ENCODE measurements at regions not wholly inside any gene's neighbourhood (a gene's known extent, or its start where the extent isn't known, plus 50 kb on each side); places are given as distances from the start of the nearest gene placed in this dataset.

- Histone ChIP-seq H3K9ac (ENCODE audit: low read length) (no peak overlapping the region), H2AFZ (ENCODE audit: insufficient read depth, low read length, poor library complexity) (no peak overlapping the region), H3K27ac (ENCODE audit: low read depth, low read length) (no peak overlapping the region), H4K8ac (ENCODE audit: low read depth, low read length) (no peak overlapping the region), H2BK120ac (ENCODE audit: insufficient read depth, low read length, poor library complexity) (no peak overlapping the region), H3K27me3 (ENCODE audit: insufficient read depth, low read length) (no peaks in the 10 kb centered on the region), H2BK5ac (ENCODE audit: low read depth, low read length, poor library complexity) (no peak overlapping the region), H4K91ac (ENCODE audit: low read depth, low read length) (no peak overlapping the region), H3K4ac (ENCODE audit: low read depth, low read length) (no peak overlapping the region), H4K12ac (ENCODE audit: low read depth, low read length) (no peak overlapping the region), H3K36me3 (ENCODE audit: control insufficient read depth in 1 of 2, insufficient read depth in 2 of 2, low read length in 2 of 2) (no peaks in the 10 kb centered on the region), H3K4me2 (ENCODE audit: low read length) (no peak overlapping the region), H2BK12ac (ENCODE audit: low read length) (no peak overlapping the region), H2AK5ac (ENCODE audit: low read length) (no peak overlapping the region), H3K79me2 (ENCODE audit: control insufficient read depth, insufficient read depth, low read length, poor library complexity) (no peaks in the 10 kb centered on the region), H3K14ac (ENCODE audit: low read length) (no peak overlapping the region), H3K4me3 (ENCODE audit: low read depth, low read length) (no peak overlapping the region), H3K79me1 (ENCODE audit: low read length) (no peaks in the 10 kb centered on the region), H3K4me1 (ENCODE audit: control insufficient read depth in 1 of 2, insufficient read depth in 2 of 2, low read length in 2 of 2) (no peaks in the 10 kb centered on the region), H3K18ac (ENCODE audit: low read length) (no peak overlapping the region), H3K23ac (ENCODE audit: low read length) (no peak overlapping the region), H3K9me3 (ENCODE audit: insufficient read depth, low read depth, low read length) (no peaks in the 10 kb centered on the region)
- no CpG with 5 or more reads among the region's 5 CpGs for WGBS (ENCODE audit: extremely low coverage, insufficient coverage, insufficient read length)
- DNase-seq, result no peak
These were observed 489.6 kb upstream of the RASGRP1 start for GRCh38 chr15:39054128-39054732.

- no CpG with 5 or more reads among the region's 1 CpG for WGBS (ENCODE audit: extremely low coverage, insufficient coverage, insufficient read length)
These were observed 491.7 kb upstream of the RASGRP1 start for GRCh38 chr15:39056357-39056756.

GRCh38 chr15:39058351-39059131, 493.9 kb upstream of the RASGRP1 start:
- no peak overlapping the region for H2BK120ac ChIP-seq (ENCODE audit: insufficient read depth, low read length, poor library complexity)
- H3K9ac ChIP-seq (ENCODE audit: low read length), result no peak overlapping the region
- H3K4ac ChIP-seq (ENCODE audit: low read depth, low read length), result no peak overlapping the region
- no peak overlapping the region for H3K23ac ChIP-seq (ENCODE audit: low read length)
- H2BK12ac ChIP-seq (ENCODE audit: low read length), result no peak overlapping the region
- no peak overlapping the region for H2AK5ac ChIP-seq (ENCODE audit: low read length)
- no peak overlapping the region for H4K8ac ChIP-seq (ENCODE audit: low read depth, low read length)
- H3K9me3 ChIP-seq (ENCODE audit: insufficient read depth, low read depth, low read length), result no peaks in the 10 kb centered on the region
- H2AFZ ChIP-seq (ENCODE audit: insufficient read depth, low read length, poor library complexity), result no peak overlapping the region
- H3K14ac ChIP-seq (ENCODE audit: low read length), result no peak overlapping the region
- H3K4me3 ChIP-seq (ENCODE audit: low read depth, low read length), result no peak overlapping the region
- no peaks in the 10 kb centered on the region for H3K4me1 ChIP-seq (ENCODE audit: control insufficient read depth in 1 of 2, insufficient read depth in 2 of 2, low read length in 2 of 2)
- no peak overlapping the region for H3K4me2 ChIP-seq (ENCODE audit: low read length)
- no peak overlapping the region for H4K12ac ChIP-seq (ENCODE audit: low read depth, low read length)
- WGBS (ENCODE audit: extremely low coverage, insufficient coverage, insufficient read length), result no CpG with 5 or more reads among the region's 6 CpGs
- no peak overlapping the region for H4K91ac ChIP-seq (ENCODE audit: low read depth, low read length)
- no peaks in the 10 kb centered on the region for H3K79me2 ChIP-seq (ENCODE audit: control insufficient read depth, insufficient read depth, low read length, poor library complexity)
- no peaks in the 10 kb centered on the region for H3K36me3 ChIP-seq (ENCODE audit: control insufficient read depth in 1 of 2, insufficient read depth in 2 of 2, low read length in 2 of 2)
- H3K18ac ChIP-seq (ENCODE audit: low read length), result no peak overlapping the region
- DNase-seq, result no peak
- no peak overlapping the region for H3K27ac ChIP-seq (ENCODE audit: low read depth, low read length)
- H3K79me1 ChIP-seq (ENCODE audit: low read length), result no peaks in the 10 kb centered on the region
- H3K27me3 ChIP-seq (ENCODE audit: insufficient read depth, low read length), result no peaks in the 10 kb centered on the region
- H2BK5ac ChIP-seq (ENCODE audit: low read depth, low read length, poor library complexity), result no peak overlapping the region

More at GRCh38 chr15:39056357-39056756, 491.7 kb upstream of the RASGRP1 start:
- H2BK5ac ChIP-seq (ENCODE audit: low read depth, low read length, poor library complexity), result no peak overlapping the region
- H4K12ac ChIP-seq (ENCODE audit: low read depth, low read length), result no peak overlapping the region
- no peak overlapping the region for H2BK12ac ChIP-seq (ENCODE audit: low read length)
- no peak overlapping the region for H2BK120ac ChIP-seq (ENCODE audit: insufficient read depth, low read length, poor library complexity)
- H3K27ac ChIP-seq (ENCODE audit: low read depth, low read length), result no peak overlapping the region
- no peak overlapping the region for H4K8ac ChIP-seq (ENCODE audit: low read depth, low read length)
- no peak overlapping the region for H3K9ac ChIP-seq (ENCODE audit: low read length)
- no peak overlapping the region for H3K4me2 ChIP-seq (ENCODE audit: low read length)
- no peak overlapping the region for H2AFZ ChIP-seq (ENCODE audit: insufficient read depth, low read length, poor library complexity)
- H3K4ac ChIP-seq (ENCODE audit: low read depth, low read length), result no peak overlapping the region
- H4K91ac ChIP-seq (ENCODE audit: low read depth, low read length), result no peak overlapping the region
- no peaks in the 10 kb centered on the region for H3K79me1 ChIP-seq (ENCODE audit: low read length)
- no peak overlapping the region for H3K4me3 ChIP-seq (ENCODE audit: low read depth, low read length)
- no peaks in the 10 kb centered on the region for H3K27me3 ChIP-seq (ENCODE audit: insufficient read depth, low read length)
- no peaks in the 10 kb centered on the region for H3K79me2 ChIP-seq (ENCODE audit: control insufficient read depth, insufficient read depth, low read length, poor library complexity)
- no peak overlapping the region for H3K23ac ChIP-seq (ENCODE audit: low read length)
- no peak overlapping the region for H2AK5ac ChIP-seq (ENCODE audit: low read length)
- no peak overlapping the region for H3K14ac ChIP-seq (ENCODE audit: low read length)
- no peaks in the 10 kb centered on the region for H3K36me3 ChIP-seq (ENCODE audit: control insufficient read depth in 1 of 2, insufficient read depth in 2 of 2, low read length in 2 of 2)
- DNase-seq, result peak in 1 of 2 donors; percentile 3
- no peaks in the 10 kb centered on the region for H3K4me1 ChIP-seq (ENCODE audit: control insufficient read depth in 1 of 2, insufficient read depth in 2 of 2, low read length in 2 of 2)
- H3K18ac ChIP-seq (ENCODE audit: low read length), result no peak overlapping the region
- no peaks in the 10 kb centered on the region for H3K9me3 ChIP-seq (ENCODE audit: insufficient read depth, low read depth, low read length)

- no CpG with 5 or more reads among the region's 4 CpGs for WGBS (ENCODE audit: extremely low coverage, insufficient coverage, insufficient read length)
These were observed 495.3 kb upstream of the RASGRP1 start for GRCh38 chr15:39059917-39060316.

More at GRCh38 chr15:39059917-39060316, 495.3 kb upstream of the RASGRP1 start:
- Histone ChIP-seq H3K79me2 (ENCODE audit: control insufficient read depth, insufficient read depth, low read length, poor library complexity) (no peaks in the 10 kb centered on the region), H4K91ac (ENCODE audit: low read depth, low read length) (no peak overlapping the region), H3K36me3 (ENCODE audit: control insufficient read depth in 1 of 2, insufficient read depth in 2 of 2, low read length in 2 of 2) (no peaks in the 10 kb centered on the region), H3K27ac (ENCODE audit: low read depth, low read length) (no peak overlapping the region), H3K79me1 (ENCODE audit: low read length) (no peaks in the 10 kb centered on the region), H2BK120ac (ENCODE audit: insufficient read depth, low read length, poor library complexity) (no peak overlapping the region), H2BK5ac (ENCODE audit: low read depth, low read length, poor library complexity) (no peak overlapping the region), H4K8ac (ENCODE audit: low read depth, low read length) (no peak overlapping the region), H3K4ac (ENCODE audit: low read depth, low read length) (no peak overlapping the region), H3K18ac (ENCODE audit: low read length) (no peak overlapping the region), H3K4me3 (ENCODE audit: low read depth, low read length) (no peak overlapping the region), H3K4me2 (ENCODE audit: low read length) (no peak overlapping the region), H2BK12ac (ENCODE audit: low read length) (no peak overlapping the region), H3K27me3 (ENCODE audit: insufficient read depth, low read length) (no peaks in the 10 kb centered on the region), H3K9ac (ENCODE audit: low read length) (no peak overlapping the region), H2AFZ (ENCODE audit: insufficient read depth, low read length, poor library complexity) (no peak overlapping the region), H3K23ac (ENCODE audit: low read length) (no peak overlapping the region), H2AK5ac (ENCODE audit: low read length) (no peak overlapping the region), H3K4me1 (ENCODE audit: control insufficient read depth in 1 of 2, insufficient read depth in 2 of 2, low read length in 2 of 2) (no peaks in the 10 kb centered on the region), H3K9me3 (ENCODE audit: insufficient read depth, low read depth, low read length) (no peaks in the 10 kb centered on the region), H4K12ac (ENCODE audit: low read depth, low read length) (no peak overlapping the region), H3K14ac (ENCODE audit: low read length) (no peak overlapping the region)
- DNase-seq, result no peak

All from trophoblast cell (in vitro differentiated cells and primary cell).